ENCODE measurements at regions not wholly inside any gene's neighbourhood (a gene's known extent, or its start where the extent isn't known, plus 50 kb on each side); places are given as distances from the start of the nearest gene placed in this dataset.

DNA sequence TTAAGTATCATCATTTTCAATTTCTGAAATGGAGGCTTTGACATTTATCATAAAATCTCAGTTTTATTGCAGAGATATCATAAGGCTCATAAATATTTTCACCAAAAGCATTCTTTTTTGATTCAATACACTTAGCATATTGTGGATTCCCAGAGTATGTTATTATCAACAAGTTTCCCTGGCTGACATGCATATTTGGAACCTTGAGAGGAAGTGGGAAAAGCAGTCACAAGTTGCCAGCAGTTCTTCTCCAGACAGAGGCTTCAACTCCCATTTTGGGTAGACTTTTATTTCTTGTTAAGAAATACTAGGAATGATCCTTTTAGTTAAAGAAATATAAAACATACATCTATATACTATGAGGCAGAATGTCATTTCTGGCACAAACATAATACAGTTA lies 236.5 kb downstream of the ASXL3 start:
- TF ChIP-seq, protein P1, sequence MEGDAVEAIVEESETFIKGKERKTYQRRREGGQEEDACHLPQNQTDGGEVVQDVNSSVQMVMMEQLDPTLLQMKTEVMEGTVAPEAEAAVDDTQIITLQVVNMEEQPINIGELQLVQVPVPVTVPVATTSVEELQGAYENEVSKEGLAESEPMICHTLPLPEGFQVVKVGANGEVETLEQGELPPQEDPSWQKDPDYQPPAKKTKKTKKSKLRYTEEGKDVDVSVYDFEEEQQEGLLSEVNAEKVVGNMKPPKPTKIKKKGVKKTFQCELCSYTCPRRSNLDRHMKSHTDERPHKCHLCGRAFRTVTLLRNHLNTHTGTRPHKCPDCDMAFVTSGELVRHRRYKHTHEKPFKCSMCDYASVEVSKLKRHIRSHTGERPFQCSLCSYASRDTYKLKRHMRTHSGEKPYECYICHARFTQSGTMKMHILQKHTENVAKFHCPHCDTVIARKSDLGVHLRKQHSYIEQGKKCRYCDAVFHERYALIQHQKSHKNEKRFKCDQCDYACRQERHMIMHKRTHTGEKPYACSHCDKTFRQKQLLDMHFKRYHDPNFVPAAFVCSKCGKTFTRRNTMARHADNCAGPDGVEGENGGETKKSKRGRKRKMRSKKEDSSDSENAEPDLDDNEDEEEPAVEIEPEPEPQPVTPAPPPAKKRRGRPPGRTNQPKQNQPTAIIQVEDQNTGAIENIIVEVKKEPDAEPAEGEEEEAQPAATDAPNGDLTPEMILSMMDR (conservative IDR thresholded peaks at IDR 0.05; ENCODE audit: low read depth, low read length), result no peak
- Histone ChIP-seq H3K27me3 (ENCODE audit: insufficient read depth, low read depth) (no peaks in the 10 kb centered on the region), H3K36me3 (ENCODE audit: insufficient read depth) (no peaks in the 10 kb centered on the region)

GRCh38 chr18:33812186-33812585 lies 234.2 kb downstream of the ASXL3 start:
- no peaks in the 10 kb centered on the region for H3K36me3 ChIP-seq (ENCODE audit: insufficient read depth)
- H3K9ac ChIP-seq, result no peak overlapping the region
- no peaks in the 10 kb centered on the region for H3K4me1 ChIP-seq (ENCODE audit: low read depth, poor library complexity, severe bottlenecking)
- TF ChIP-seq, protein P1 (conservative IDR thresholded peaks at IDR 0.05; ENCODE audit: low read depth, low read length), result no peak
- no peak overlapping the region for H3K4me3 ChIP-seq (IDR thresholded peaks at IDR 0.05; ENCODE audit: insufficient read depth, low read depth, low read length)
- no peak overlapping the region for H3K27ac ChIP-seq
- no peaks in the 10 kb centered on the region for H4K20me1 ChIP-seq (ENCODE audit: insufficient read depth)
- no peaks in the 10 kb centered on the region for H3K27me3 ChIP-seq (ENCODE audit: insufficient read depth, low read depth)
- H2AFZ ChIP-seq (ENCODE audit: low read depth), result no peak overlapping the region
- H3K4me2 ChIP-seq, result no peak overlapping the region
- no peaks in the 10 kb centered on the region for H3K79me2 ChIP-seq (ENCODE audit: insufficient read depth, low read depth)

More for the DNA sequence above, 236.5 kb downstream of the ASXL3 start:
- Histone ChIP-seq H3K4me1 (ENCODE audit: low read depth, poor library complexity, severe bottlenecking) (no peaks in the 10 kb centered on the region), H3K4me3 (IDR thresholded peaks at IDR 0.05; ENCODE audit: insufficient read depth, low read depth, low read length) (no peak overlapping the region), H3K4me2 (no peak overlapping the region), H3K9ac (no peak overlapping the region), H2AFZ (ENCODE audit: low read depth) (no peak overlapping the region), H3K79me2 (ENCODE audit: insufficient read depth, low read depth) (no peaks in the 10 kb centered on the region), H3K27ac (no peak overlapping the region), H4K20me1 (ENCODE audit: insufficient read depth) (no peaks in the 10 kb centered on the region)

DNA sequence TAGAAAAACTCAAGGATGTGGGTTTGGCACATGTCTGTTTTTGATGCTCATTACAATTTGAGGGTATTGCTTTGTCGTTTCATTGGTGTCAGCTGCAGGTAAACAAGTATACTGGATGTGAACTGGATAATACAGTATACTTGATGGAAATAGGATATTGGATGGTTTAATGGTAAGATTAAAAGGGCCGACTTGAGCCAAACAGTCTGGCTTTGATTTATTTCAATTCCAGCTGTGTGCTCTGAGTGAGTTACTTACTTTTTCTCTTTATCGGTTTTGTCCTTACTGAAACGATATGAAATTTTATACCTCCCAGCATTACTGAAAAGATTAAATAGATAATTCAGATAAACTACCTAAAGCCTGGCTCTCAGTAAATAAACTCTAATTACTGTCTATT lies 227.6 kb downstream of the ASXL3 start:
- Histone ChIP-seq H3K27me3 (ENCODE audit: insufficient read depth, low read depth) (no peaks in the 10 kb centered on the region), H3K27ac (no peak overlapping the region), H3K79me2 (ENCODE audit: insufficient read depth, low read depth) (no peaks in the 10 kb centered on the region), H2AFZ (ENCODE audit: low read depth) (no peak overlapping the region), H3K4me3 (IDR thresholded peaks at IDR 0.05; ENCODE audit: insufficient read depth, low read depth, low read length) (no peak overlapping the region), H3K9ac (no peak overlapping the region), H3K4me2 (no peak overlapping the region), H4K20me1 (ENCODE audit: insufficient read depth) (no peaks in the 10 kb centered on the region), H3K4me1 (ENCODE audit: low read depth, poor library complexity, severe bottlenecking) (peaks cover 37% of the 10 kb centered on the region), H3K36me3 (ENCODE audit: insufficient read depth) (no peaks in the 10 kb centered on the region)
- TF ChIP-seq, protein P1 (conservative IDR thresholded peaks at IDR 0.05; ENCODE audit: low read depth, low read length), result no peak

GRCh38 chr18:33804258-33804657 lies 226.2 kb downstream of the ASXL3 start:
- TF ChIP-seq, protein P1 (conservative IDR thresholded peaks at IDR 0.05; ENCODE audit: low read depth, low read length), result no peak
- Histone ChIP-seq H3K27me3 (ENCODE audit: insufficient read depth, low read depth) (no peaks in the 10 kb centered on the region), H3K4me1 (ENCODE audit: low read depth, poor library complexity, severe bottlenecking) (peaks cover 37% of the 10 kb centered on the region), H3K4me3 (IDR thresholded peaks at IDR 0.05; ENCODE audit: insufficient read depth, low read depth, low read length) (no peak overlapping the region), H3K9ac (no peak overlapping the region), H3K4me2 (peak overlapping the region; percentile 66), H2AFZ (ENCODE audit: low read depth) (no peak overlapping the region), H3K27ac (peak overlapping the region; percentile 78), H4K20me1 (ENCODE audit: insufficient read depth) (no peaks in the 10 kb centered on the region), H3K79me2 (ENCODE audit: insufficient read depth, low read depth) (no peaks in the 10 kb centered on the region), H3K36me3 (ENCODE audit: insufficient read depth) (no peaks in the 10 kb centered on the region)

Measured in KMS-11 (cell line).